Liver (tissue), 7 donors: ENCODE measurements at regions not wholly inside any gene's neighbourhood (a gene's known extent, or its start where the extent isn't known, plus 50 kb on each side); places are given as distances from the start of the nearest gene placed in this dataset.

Experiments
- DNase-seq: peaks from one replicate; pipeline ENCODE4 v3.0.0-alpha.2; 2017; ENCODE audit warnings: low spot score
- H3K27ac ChIP-seq, 2 donors: one replicate each; pipeline ENCODE4 v1.7.0; 2013; ENCODE audit warnings: inconsistent platforms in 2 of 2, low read length in 2 of 2, control low read depth in 1 of 2, low read depth in 1 of 2, mild to moderate bottlenecking in 1 of 2
- H3K27me3 ChIP-seq, 4 donors: one replicate each; pipeline versions ENCODE4 v1.6.1 to v1.7.0; 2013; ENCODE audit warnings: low read length in 3 of 4, inconsistent platforms in 1 of 4, mild to moderate bottlenecking in 1 of 4, moderate library complexity in 1 of 4; ENCODE audit not compliant: control insufficient read depth in 4 of 4, insufficient read depth in 4 of 4
- H3K36me3 ChIP-seq, 4 donors: one replicate each; pipeline versions ENCODE4 v1.6.1 to v1.7.0; 2013; ENCODE audit warnings: low read length in 3 of 4, mild to moderate bottlenecking in 3 of 4, low read depth in 1 of 4, moderate library complexity in 1 of 4; ENCODE audit not compliant: control insufficient read depth in 4 of 4, insufficient read depth in 3 of 4
- H3K4me1 ChIP-seq, 4 donors: one replicate each; pipeline versions ENCODE4 v1.6.1 to v1.7.0; 2013; ENCODE audit warnings: low read length in 3 of 4, mild to moderate bottlenecking in 3 of 4, moderate library complexity in 1 of 4; ENCODE audit not compliant: control insufficient read depth in 4 of 4, insufficient read depth in 4 of 4
- H3K4me3 ChIP-seq, 3 donors: one replicate each; pipeline versions ENCODE4 v1.6.1 to v1.7.0; 2013; ENCODE audit warnings: low read length in 3 of 3, control low read depth in 1 of 3, low read depth in 1 of 3, mild to moderate bottlenecking in 1 of 3
- H3K9ac ChIP-seq, 2 donors: one replicate each; pipeline ENCODE4 v1.7.0; 2013; ENCODE audit warnings: low read length in 2 of 2, mild to moderate bottlenecking in 2 of 2, moderate library complexity in 2 of 2, control low read depth in 1 of 2, low read depth in 1 of 2
- H3K9me3 ChIP-seq, 4 donors: one replicate each; pipeline versions ENCODE4 v1.6.1 to v1.7.0; 2013; ENCODE audit warnings: low read length in 3 of 4; ENCODE audit not compliant: control insufficient read depth in 4 of 4
- ATF3 ChIP-seq: IDR thresholded peaks from 2 replicates; pipeline ENCODE4 v1.6.1; 2016; ENCODE audit warnings: antibody characterized with exemption
- EGR1 ChIP-seq, 2 donors: IDR thresholded peaks; 2 replicates each; pipeline ENCODE4 v1.6.1; 2016 to 2018; ENCODE audit warnings: antibody characterized with exemption in 2 of 2, low read depth in 2 of 2
- FOXA1 ChIP-seq: IDR thresholded peaks from 2 replicates; pipeline ENCODE4 v1.6.1; 2016; ENCODE audit warnings: antibody characterized with exemption
- FOXA2 ChIP-seq: IDR thresholded peaks from 2 replicates; pipeline ENCODE4 v1.6.1; 2016; ENCODE audit warnings: antibody characterized with exemption
- GABPA ChIP-seq, 2 donors: IDR thresholded peaks in 1 of 2; conservative IDR thresholded peaks in 1 of 2; 2 replicates each; pipeline ENCODE4 v1.6.1; 2016; ENCODE audit warnings: antibody characterized with exemption in 2 of 2, mild to moderate bottlenecking in 1 of 2, moderate library complexity in 1 of 2
- HNF4A ChIP-seq, 2 donors: conservative IDR thresholded peaks; 2 replicates each; pipeline ENCODE4 v1.6.1; 2016; ENCODE audit warnings: antibody characterized with exemption in 2 of 2, mild to moderate bottlenecking in 2 of 2
- HNF4G ChIP-seq: IDR thresholded peaks from 2 replicates; pipeline ENCODE4 v1.6.1; 2016; ENCODE audit warnings: antibody characterized with exemption
- NR2F2 ChIP-seq: IDR thresholded peaks from 2 replicates; pipeline ENCODE4 v1.6.1; 2016; ENCODE audit warnings: antibody characterized with exemption
- RAD21 ChIP-seq, 2 donors: IDR thresholded peaks; 2 replicates each; pipeline ENCODE4 v1.6.1; 2016; ENCODE audit warnings: antibody characterized with exemption in 2 of 2, mild to moderate bottlenecking in 2 of 2
- REST ChIP-seq: IDR thresholded peaks from 2 replicates; pipeline ENCODE4 v1.6.1; 2016; ENCODE audit warnings: antibody characterized with exemption, mild to moderate bottlenecking
- SP1 ChIP-seq: IDR thresholded peaks from 2 replicates; pipeline ENCODE4 v1.6.1; 2018; ENCODE audit warnings: antibody characterized with exemption, mild to moderate bottlenecking
- TAF1 ChIP-seq: conservative IDR thresholded peaks from 2 replicates; pipeline ENCODE4 v1.6.1; 2016; ENCODE audit warnings: antibody characterized with exemption, mild to moderate bottlenecking
- YY1 ChIP-seq: IDR thresholded peaks from 2 replicates; pipeline ENCODE4 v1.6.1; 2016; ENCODE audit warnings: antibody characterized with exemption, mild to moderate bottlenecking
- ZBTB33 ChIP-seq: IDR thresholded peaks from 2 replicates; pipeline ENCODE4 v1.6.1; 2016; ENCODE audit warnings: antibody characterized with exemption
- WGBS: extraction: QIAGEN DNeasy Blood & Tissue Kit; methylation state at CpG from one replicate; pipeline ENCODE4 v1.1.7; 2013; 5-methylcytosine and 5-hydroxymethylcytosine counted together
- TF ChIP-seq, protein P1 (sequence below): IDR thresholded peaks from 2 replicates; pipeline ENCODE4 v1.6.1; 2016; ENCODE audit warnings: antibody characterized with exemption
- donor health status: healthy.
- donor health status: healthy.
- donor health status: healthy.
- donor health status: healthy.

DNA sequence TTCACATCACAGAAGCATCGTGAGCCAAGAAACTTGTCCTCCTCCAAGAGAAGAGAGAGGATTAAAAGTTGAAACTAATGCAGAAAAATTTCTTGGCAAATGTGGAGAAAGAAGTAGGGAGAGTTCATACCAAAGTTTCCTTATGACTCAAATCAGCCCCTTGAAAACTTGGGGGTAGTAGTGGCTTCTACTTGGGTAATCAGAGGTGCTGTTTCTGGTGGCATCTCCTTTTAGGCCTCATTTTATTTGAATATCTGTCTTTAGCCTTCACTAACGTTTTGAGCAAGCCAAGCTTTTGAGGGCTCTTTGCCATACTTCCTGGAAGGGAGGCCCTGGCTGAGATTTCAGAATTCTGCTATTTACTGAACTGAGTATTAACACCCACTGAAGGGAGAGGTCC, 515.3 kb upstream of the MEX3C start:
- Histone ChIP-seq H3K4me1 (no peaks in the 10 kb centered on the region), H3K9ac (no peak overlapping the region), H3K4me3 (no peak overlapping the region), H3K27me3 (no peaks in the 10 kb centered on the region), H3K36me3 (no peaks in the 10 kb centered on the region), H3K27ac (no peak overlapping the region), H3K9me3 (peaks cover 0 to 3% (median 2%) of the 10 kb centered on the region in 4 donors)
- no peak for DNase-seq
- 59% methylated on average over 2 of the region's 2 CpGs for WGBS
- TF ChIP-seq ZBTB33 (no peak), EGR1 (IDR thresholded peaks at IDR 0.05; ENCODE audit: low read depth in 2 of 2) (no peak), NR2F2 (no peak), REST (no peak), TAF1 (no peak), HNF4G (no peak), YY1 (no peak)

DNA sequence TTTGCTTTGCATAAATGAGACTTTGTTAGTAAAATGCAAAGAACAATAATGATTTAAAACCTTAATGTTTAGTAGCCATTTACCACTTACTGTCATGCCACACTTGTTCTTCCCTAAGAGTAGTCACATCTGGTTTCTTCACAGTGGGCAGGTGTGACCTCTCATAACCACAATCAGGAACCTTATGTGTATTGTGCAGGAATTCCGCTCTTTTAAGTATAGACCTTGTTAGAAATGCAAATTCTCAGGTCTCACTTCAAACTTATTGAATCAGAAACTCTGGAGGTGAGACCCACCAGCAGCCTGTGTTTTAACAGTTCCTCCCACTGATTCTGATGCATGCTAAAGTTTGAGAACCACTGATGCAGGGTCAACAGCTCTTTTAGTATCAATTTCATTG, 518.8 kb upstream of the MEX3C start:
- Histone ChIP-seq H3K27me3 (no peaks in the 10 kb centered on the region), H3K4me3 (no peak overlapping the region), H3K4me1 (no peaks in the 10 kb centered on the region), H3K9ac (no peak overlapping the region), H3K9me3 (peaks cover 0 to 3% (median 2%) of the 10 kb centered on the region in 4 donors), H3K36me3 (no peaks in the 10 kb centered on the region), H3K27ac (no peak overlapping the region)
- TF ChIP-seq RAD21 (IDR thresholded peaks at IDR 0.05), result no peak
- no peak for DNase-seq
- 74% methylated on average over 1 of the region's 1 CpG for WGBS

- Histone ChIP-seq H3K4me3 (no peak overlapping the region), H3K9me3 (no peaks in the 10 kb centered on the region), H3K36me3 (no peaks in the 10 kb centered on the region), H3K27ac (no peak overlapping the region), H3K4me1 (no peaks in the 10 kb centered on the region), H3K27me3 (no peaks in the 10 kb centered on the region), H3K9ac (no peak overlapping the region)
- TF ChIP-seq YY1 (no peak), FOXA2 (no peak), SP1 (no peak), RAD21 (IDR thresholded peaks at IDR 0.05) (no peak), ATF3 (no peak), HNF4A (conservative IDR thresholded peaks at IDR 0.05) (no peak), FOXA1 (no peak), GABPA (IDR thresholded peaks at IDR 0.05 in 1 of 2, conservative IDR thresholded peaks at IDR 0.05 in 1 of 2) (no peak), REST (no peak)
- TF ChIP-seq, protein P1, sequence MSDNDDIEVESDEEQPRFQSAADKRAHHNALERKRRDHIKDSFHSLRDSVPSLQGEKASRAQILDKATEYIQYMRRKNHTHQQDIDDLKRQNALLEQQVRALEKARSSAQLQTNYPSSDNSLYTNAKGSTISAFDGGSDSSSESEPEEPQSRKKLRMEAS, result no peak
- no peak for DNase-seq
- 36% methylated on average over 1 of the region's 1 CpG for WGBS
Measured at GRCh38 chr18:51721388-51721787, 523.9 kb upstream of the MEX3C start.
